IMR-90 (cell line): ENCODE measurements at regions not wholly inside any gene's neighbourhood (a gene's known extent, or its start where the extent isn't known, plus 50 kb on each side); places are given as distances from the start of the nearest gene placed in this dataset.
A peak's percentile ranks its signal among the peaks of the same experiment; 100 is the strongest.

Experiments used
- ATAC-seq: fragments of 200-7000 bp; cut with Tn5 transposase; 2 replicates; pipeline ENCODE4 v1.9.1; 2020; ENCODE audit warnings: low read depth, mild to moderate bottlenecking, moderate library complexity
- BruUV-seq: library from RNA; stranded (reverse); fragments of 400-500 nt; replicated peaks from 2 replicates; lab custom pipeline; 2021; lab: Mats Ljungman, UMichigan
- CTCF ChIA-PET: fragments of 300-600 bp; formaldehyde crosslinking; extraction: SDS; loops from one replicate; lab custom pipeline; 2021; ENCODE audit warnings: antibody characterized with exemption; lab: Yijun Ruan, JAX
- POLR2A ChIA-PET: fragments of 300-600 bp; sonication (Branson Sonifier 250); formaldehyde crosslinking; loops from one replicate; lab custom pipeline; 2022; ENCODE audit warnings: antibody characterized with exemption; ENCODE audit not compliant: unreplicated experiment; lab: Charles Lee
- DNase-seq: peaks from one replicate; pipeline ENCODE4 v3.0.0; 2013
- H2AFZ ChIP-seq: replicated peaks from 2 replicates; pipeline ENCODE3; 2013; ENCODE audit warnings: low read length, mild to moderate bottlenecking; ENCODE audit not compliant: poor library complexity
- H2AK5ac ChIP-seq: 2 replicates; pipeline ENCODE4 v1.6.1; 2013; ENCODE audit warnings: low read depth, low read length, inconsistent platforms
- H2AK9ac ChIP-seq: replicated peaks from 2 replicates; pipeline ENCODE3; 2013; ENCODE audit warnings: mild to moderate bottlenecking, low read depth, low read length, moderate library complexity; ENCODE audit not compliant: poor library complexity
- H2BK120ac ChIP-seq: 2 replicates; pipeline ENCODE4 v1.6.1; 2013; ENCODE audit warnings: low read depth, low read length, inconsistent platforms
- H2BK15ac ChIP-seq: 3 replicates; pipeline ENCODE4 v1.6.1; 2013; ENCODE audit warnings: low read depth, low read length, inconsistent platforms
- H2BK20ac ChIP-seq: 2 replicates; pipeline ENCODE4 v1.6.1; 2013; ENCODE audit warnings: low read depth, mild to moderate bottlenecking, inconsistent platforms, low read length, moderate library complexity
- H2BK5ac ChIP-seq: 2 replicates; pipeline ENCODE4 v1.6.1; 2013; ENCODE audit warnings: mild to moderate bottlenecking, low read depth, low read length, inconsistent platforms; ENCODE audit not compliant: poor library complexity, severe bottlenecking
- H3K14ac ChIP-seq: replicated peaks from 2 replicates; pipeline ENCODE4 v1.6.1; 2013; ENCODE audit warnings: low read depth, low read length, inconsistent platforms
- H3K18ac ChIP-seq: 2 replicates; pipeline ENCODE4 v1.6.1; 2013; ENCODE audit warnings: low read depth, low read length, control low read depth
- H3K23ac ChIP-seq: 2 replicates; pipeline ENCODE4 v1.6.1; 2013; ENCODE audit warnings: low read depth, low read length, inconsistent platforms
- H3K27ac ChIP-seq: 2 replicates; pipeline ENCODE4 v1.5.1; 2013; ENCODE audit warnings: mild to moderate bottlenecking, control low read depth, low read length; ENCODE audit not compliant: insufficient read depth
- H3K27me3 ChIP-seq: 2 replicates; pipeline ENCODE4 v1.6.1; 2013; ENCODE audit warnings: low read length; ENCODE audit not compliant: control insufficient read depth, insufficient read depth
- H3K36me3 ChIP-seq: 2 replicates; pipeline ENCODE4 v1.6.1; 2013; ENCODE audit warnings: low read length, mixed read lengths; ENCODE audit not compliant: control insufficient read depth, insufficient read depth
- H3K4ac ChIP-seq: 2 replicates; pipeline ENCODE4 v1.6.1; 2013; ENCODE audit warnings: low read depth, low read length, inconsistent platforms
- H3K4me1 ChIP-seq: 2 replicates; pipeline ENCODE4 v1.6.1; 2013; ENCODE audit warnings: low read length, mixed read lengths; ENCODE audit not compliant: control insufficient read depth, insufficient read depth
- H3K4me2 ChIP-seq: 2 replicates; pipeline ENCODE4 v1.6.1; 2013; ENCODE audit warnings: low read depth, mild to moderate bottlenecking, control low read depth, low read length, moderate library complexity
- H3K4me3 ChIP-seq: 2 replicates; pipeline ENCODE4 v1.5.1; 2013; ENCODE audit warnings: low read depth, mild to moderate bottlenecking, control low read depth, low read length, moderate library complexity; ENCODE audit not compliant: insufficient read depth
- H3K56ac ChIP-seq: 2 replicates; pipeline ENCODE4 v1.6.1; 2013; ENCODE audit warnings: low read length, inconsistent platforms; ENCODE audit not compliant: insufficient read depth; ENCODE audit errors: extremely low read depth
- H3K79me1 ChIP-seq, 2 experiments: 2 replicates each; pipeline ENCODE4 v1.6.1; 2013; ENCODE audit warnings: low read length in 2 of 2, inconsistent platforms in 1 of 2, low read depth in 1 of 2
- H3K9ac ChIP-seq: 2 replicates; pipeline ENCODE4 v1.6.1; 2013; ENCODE audit warnings: low read depth, low read length, control low read depth
- H3K9me1 ChIP-seq: 2 replicates; pipeline ENCODE4 v1.6.1; 2013; ENCODE audit warnings: low read length, inconsistent platforms; ENCODE audit not compliant: insufficient read depth
- H3K9me3 ChIP-seq: 2 replicates; pipeline ENCODE4 v1.6.1; 2013; ENCODE audit warnings: low read length; ENCODE audit not compliant: control insufficient read depth, insufficient read depth
- H4K20me1 ChIP-seq: 2 replicates; pipeline ENCODE4 v1.6.1; 2013; ENCODE audit warnings: low read length, inconsistent platforms; ENCODE audit not compliant: insufficient read depth
- H4K5ac ChIP-seq: 2 replicates; pipeline ENCODE4 v1.6.1; 2013; ENCODE audit warnings: mild to moderate bottlenecking, low read depth, low read length, control low read depth
- H4K8ac ChIP-seq, 2 experiments: 2 replicates each; pipeline ENCODE4 v1.6.1; 2013; ENCODE audit warnings: low read depth in 2 of 2, low read length in 2 of 2, control low read depth in 1 of 2, inconsistent platforms in 1 of 2
- H4K91ac ChIP-seq: 2 replicates; pipeline ENCODE4 v1.6.1; 2013; ENCODE audit warnings: low read depth, low read length, inconsistent platforms; ENCODE audit not compliant: insufficient read depth
- BHLHE40 ChIP-seq: fragments of 150-350 bp; IDR thresholded peaks from 2 replicates; pipeline ENCODE4 v1.6.1; 2016; ENCODE audit warnings: mild to moderate bottlenecking, low read depth, low read length
- CEBPB ChIP-seq: IDR thresholded peaks from 2 replicates; pipeline ENCODE4 v1.6.1; 2012; ENCODE audit warnings: low read depth, low read length, improper control_type of control experiment
- CHD1 ChIP-seq: IDR thresholded peaks from 2 replicates; pipeline ENCODE4 v1.6.1; 2012; ENCODE audit warnings: low read depth, low read length, improper control_type of control experiment
- FOS ChIP-seq: fragments of 150-350 bp; IDR thresholded peaks from 2 replicates; pipeline ENCODE4 v1.6.1; 2016; ENCODE audit warnings: low read depth, low read length
- MAFK ChIP-seq: IDR thresholded peaks from 2 replicates; pipeline ENCODE4 v1.6.1; 2012; ENCODE audit warnings: low read depth, low read length, improper control_type of control experiment
- MAZ ChIP-seq: IDR thresholded peaks from 2 replicates; pipeline ENCODE4 v1.6.1; 2012; ENCODE audit warnings: low read depth, mild to moderate bottlenecking, low read length, improper control_type of control experiment, moderate library complexity, borderline replicate concordance
- MXI1 ChIP-seq: IDR thresholded peaks from 2 replicates; pipeline ENCODE4 v1.6.1; 2012; ENCODE audit warnings: low read depth, mild to moderate bottlenecking, low read length, moderate library complexity, borderline replicate concordance
- NFE2L2 ChIP-seq: fragments of 150-350 bp; IDR thresholded peaks from 2 replicates; pipeline ENCODE4 v1.6.1; 2016; ENCODE audit warnings: low read depth, mild to moderate bottlenecking, low read length
- POLR2A ChIP-seq: IDR thresholded peaks from 2 replicates; pipeline ENCODE4 v1.6.1; 2012; ENCODE audit warnings: mild to moderate bottlenecking, low read depth, low read length
- RAD21 ChIP-seq: IDR thresholded peaks from 2 replicates; pipeline ENCODE4 v1.6.1; 2012; ENCODE audit warnings: low read length, improper control_type of control experiment
- RCOR1 ChIP-seq: IDR thresholded peaks from 2 replicates; pipeline ENCODE4 v1.6.1; 2012; ENCODE audit warnings: mild to moderate bottlenecking, low read length, improper control_type of control experiment; ENCODE audit not compliant: insufficient replicate concordance
- RFX5 ChIP-seq: IDR thresholded peaks from 2 replicates; pipeline ENCODE4 v1.8.0; 2012; ENCODE audit warnings: low read depth, mild to moderate bottlenecking, low read length, moderate library complexity
- SMC3 ChIP-seq: fragments of 150-350 bp; IDR thresholded peaks from 2 replicates; pipeline ENCODE4 v1.6.1; 2016; ENCODE audit warnings: low read depth, mild to moderate bottlenecking, antibody characterized with exemption, low read length, moderate library complexity
- WGBS, 2 experiments: methylation state at CpG; one replicate each; pipeline versions ENCODE4 v1.1.5 to v1.1.7; 2013; ENCODE audit warnings: missing lambda C conversion rate in 2 of 2; ENCODE audit not compliant: insufficient read length in 1 of 2; ENCODE audit errors: extremely low coverage in 2 of 2; 5-methylcytosine and 5-hydroxymethylcytosine counted together
- dilution Hi-C: fragments of 300-500 bp; cut with HindIII; formaldehyde crosslinking; loops from one replicate; pipeline ENCODE4 v1.14.3; 2018; ENCODE audit warnings: low sequenced_read_pairs; ENCODE audit not compliant: unreplicated experiment
- in situ Hi-C: fragments of 300-500 bp; cut with MboI; formaldehyde crosslinking; loops from 3 replicates; pipeline ENCODE4 v1.14.3; 2019; ENCODE audit warnings: low sequenced_read_pairs, inconsistent platforms, mixed read lengths
- intact Hi-C: fragments of 100-400 bp; cut with micrococcal nuclease; formaldehyde crosslinking; loops from 2 replicates; pipeline ENCODE4 v1.10.0; 2022
- TF ChIP-seq, protein P1 (sequence below): fragments of 150-350 bp; IDR thresholded peaks from 2 replicates; pipeline ENCODE4 v1.6.1; 2017; ENCODE audit warnings: mild to moderate bottlenecking, antibody characterized with exemption, low read length, low read depth
- TF ChIP-seq, protein P2 (sequence below): fragments of 150-350 bp; IDR thresholded peaks from 2 replicates; pipeline ENCODE4 v1.6.1; 2016; ENCODE audit warnings: low read depth, mild to moderate bottlenecking, low read length, moderate library complexity, borderline replicate concordance
- TF ChIP-seq, protein P3 (sequence below): conservative IDR thresholded peaks from 2 replicates; pipeline ENCODE4 v1.5.1; 2012; ENCODE audit warnings: mild to moderate bottlenecking, low read depth, low read length, improper control_type of control experiment

DNA sequence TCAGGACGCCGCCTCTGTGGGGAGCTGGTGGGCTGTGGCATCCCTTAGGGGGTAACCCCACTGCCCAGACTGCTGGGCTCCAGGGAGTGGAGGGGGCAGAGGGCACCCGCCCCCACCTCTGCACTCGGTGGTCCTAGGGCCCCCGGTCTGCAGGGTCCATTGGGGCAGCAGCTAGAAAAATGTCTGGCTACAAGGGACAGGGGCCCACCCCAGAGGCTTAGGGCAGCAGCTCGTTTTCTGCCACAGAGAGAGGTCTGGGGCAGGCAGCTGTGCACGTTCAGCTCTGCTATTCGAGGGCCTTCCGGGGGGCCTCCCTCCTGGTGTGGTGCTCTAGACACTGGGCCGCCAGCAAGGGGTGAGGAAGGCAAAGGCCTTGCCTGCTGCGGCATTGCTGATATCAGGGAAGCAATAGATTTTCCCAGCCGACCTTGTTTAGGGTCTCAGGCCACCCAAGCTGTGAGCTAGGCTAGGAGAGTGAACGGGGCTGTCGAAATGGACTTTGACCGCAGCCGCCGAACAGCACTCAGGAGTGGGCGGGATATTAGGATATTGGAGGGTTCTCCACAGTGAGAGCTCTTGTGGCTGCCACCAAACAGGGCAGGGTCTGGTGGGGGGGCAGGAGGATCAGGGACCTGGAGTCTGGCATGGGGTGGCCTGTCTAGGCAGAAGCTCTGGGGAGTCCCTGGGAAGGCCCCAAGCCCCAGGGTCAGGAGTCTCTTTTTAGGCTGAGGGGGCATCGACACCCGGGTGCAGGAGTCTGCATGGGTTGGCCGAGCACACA is 61.4 kb upstream of the KLF13 start:
- H3K4me1 ChIP-seq = no peaks in the 10 kb centered on the region
- no peak overlapping the region for H3K14ac ChIP-seq
- no peaks in the 10 kb centered on the region for H4K20me1 ChIP-seq
- no peak overlapping the region for H3K4ac ChIP-seq
- no peak overlapping the region for H2BK5ac ChIP-seq
- H2AK5ac ChIP-seq = no peak overlapping the region
- peak overlapping the region; percentile 7 for H2AFZ ChIP-seq
- H4K91ac ChIP-seq = no peak overlapping the region
- no peak overlapping the region for H4K8ac ChIP-seq
- no peak overlapping the region for H4K5ac ChIP-seq
- no peak overlapping the region for H2BK15ac ChIP-seq
- CTCF ChIA-PET = no interaction called here
- H3K27me3 ChIP-seq = peaks cover 7% of the 10 kb centered on the region; the same call in 1 of the 2 replicates
- intact Hi-C loops (no loop called here), dilution Hi-C loops (no loop called here), in situ Hi-C loops (no loop called here)
- no peaks in the 10 kb centered on the region for H3K36me3 ChIP-seq
- no peak overlapping the region for H2BK20ac ChIP-seq
- H3K9ac ChIP-seq = no peak overlapping the region
- POLR2A ChIA-PET = no interaction called here
- no peaks in the 10 kb centered on the region for H3K9me1 ChIP-seq
- H3K27ac ChIP-seq = no peak overlapping the region
- no peak overlapping the region for H2BK120ac ChIP-seq
- no peak overlapping the region for H3K56ac ChIP-seq
- H3K9me3 ChIP-seq = no peaks in the 10 kb centered on the region
- ATAC-seq (no peak), DNase-seq (no peak)
- peak overlapping the region; percentile 22 for H2AK9ac ChIP-seq
- H3K23ac ChIP-seq = no peak overlapping the region
- H3K4me2 ChIP-seq = no peak overlapping the region
- no peak overlapping the region for H3K18ac ChIP-seq
- TF ChIP-seq SMC3 (no peak), MAZ (no peak), FOS (no peak), RCOR1 (no peak), RFX5 (no peak), RAD21 (no peak), CEBPB (no peak), BHLHE40 (no peak), CHD1 (no peak), NFE2L2 (no peak), POLR2A (no peak), MXI1 (no peak), MAFK (no peak)
- TF ChIP-seq, protein P1, sequence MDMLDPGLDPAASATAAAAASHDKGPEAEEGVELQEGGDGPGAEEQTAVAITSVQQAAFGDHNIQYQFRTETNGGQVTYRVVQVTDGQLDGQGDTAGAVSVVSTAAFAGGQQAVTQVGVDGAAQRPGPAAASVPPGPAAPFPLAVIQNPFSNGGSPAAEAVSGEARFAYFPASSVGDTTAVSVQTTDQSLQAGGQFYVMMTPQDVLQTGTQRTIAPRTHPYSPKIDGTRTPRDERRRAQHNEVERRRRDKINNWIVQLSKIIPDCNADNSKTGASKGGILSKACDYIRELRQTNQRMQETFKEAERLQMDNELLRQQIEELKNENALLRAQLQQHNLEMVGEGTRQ = no peak
- TF ChIP-seq, protein P2, sequence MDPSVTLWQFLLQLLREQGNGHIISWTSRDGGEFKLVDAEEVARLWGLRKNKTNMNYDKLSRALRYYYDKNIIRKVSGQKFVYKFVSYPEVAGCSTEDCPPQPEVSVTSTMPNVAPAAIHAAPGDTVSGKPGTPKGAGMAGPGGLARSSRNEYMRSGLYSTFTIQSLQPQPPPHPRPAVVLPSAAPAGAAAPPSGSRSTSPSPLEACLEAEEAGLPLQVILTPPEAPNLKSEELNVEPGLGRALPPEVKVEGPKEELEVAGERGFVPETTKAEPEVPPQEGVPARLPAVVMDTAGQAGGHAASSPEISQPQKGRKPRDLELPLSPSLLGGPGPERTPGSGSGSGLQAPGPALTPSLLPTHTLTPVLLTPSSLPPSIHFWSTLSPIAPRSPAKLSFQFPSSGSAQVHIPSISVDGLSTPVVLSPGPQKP = no peak
- TF ChIP-seq, protein P3, sequence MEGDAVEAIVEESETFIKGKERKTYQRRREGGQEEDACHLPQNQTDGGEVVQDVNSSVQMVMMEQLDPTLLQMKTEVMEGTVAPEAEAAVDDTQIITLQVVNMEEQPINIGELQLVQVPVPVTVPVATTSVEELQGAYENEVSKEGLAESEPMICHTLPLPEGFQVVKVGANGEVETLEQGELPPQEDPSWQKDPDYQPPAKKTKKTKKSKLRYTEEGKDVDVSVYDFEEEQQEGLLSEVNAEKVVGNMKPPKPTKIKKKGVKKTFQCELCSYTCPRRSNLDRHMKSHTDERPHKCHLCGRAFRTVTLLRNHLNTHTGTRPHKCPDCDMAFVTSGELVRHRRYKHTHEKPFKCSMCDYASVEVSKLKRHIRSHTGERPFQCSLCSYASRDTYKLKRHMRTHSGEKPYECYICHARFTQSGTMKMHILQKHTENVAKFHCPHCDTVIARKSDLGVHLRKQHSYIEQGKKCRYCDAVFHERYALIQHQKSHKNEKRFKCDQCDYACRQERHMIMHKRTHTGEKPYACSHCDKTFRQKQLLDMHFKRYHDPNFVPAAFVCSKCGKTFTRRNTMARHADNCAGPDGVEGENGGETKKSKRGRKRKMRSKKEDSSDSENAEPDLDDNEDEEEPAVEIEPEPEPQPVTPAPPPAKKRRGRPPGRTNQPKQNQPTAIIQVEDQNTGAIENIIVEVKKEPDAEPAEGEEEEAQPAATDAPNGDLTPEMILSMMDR = no peak
- no peaks in the 10 kb centered on the region for H3K79me1 ChIP-seq
- WGBS, 2 experiments = 50% methylated on average over 5 of the region's 21 CpGs; no CpG with 5 or more reads in 1 of the 2 experiments
- no TSS peak for BruUV-seq
- H3K4me3 ChIP-seq = no peak overlapping the region
